GM12878 (cell line): ENCODE measurements at regions not wholly inside any gene's neighbourhood (a gene's known extent, or its start where the extent isn't known, plus 50 kb on each side); places are given as distances from the start of the nearest gene placed in this dataset.

ENCODE experiments used
- CEBPB ChIP-seq, 2 experiments: fragments of 150-350 bp in 1 of 2; IDR thresholded peaks; 2 replicates each; pipeline ENCODE4 v1.6.1; 2012 to 2014; ENCODE audit warnings: low read depth in 2 of 2, low read length in 2 of 2, borderline replicate concordance in 1 of 2, inconsistent platforms in 1 of 2
- HSF1 ChIP-seq: fragments of 150-350 bp; IDR thresholded peaks from 2 replicates; pipeline ENCODE4 v1.6.1; 2014; ENCODE audit warnings: mild to moderate bottlenecking, low read depth, low read length
- MXI1 ChIP-seq: fragments of 150-350 bp; IDR thresholded peaks from 2 replicates; pipeline ENCODE4 v1.6.1; 2011; ENCODE audit warnings: low read depth, mild to moderate bottlenecking, inconsistent platforms, low read length, improper control_type of control experiment
- SIN3A ChIP-seq: IDR thresholded peaks from 2 replicates; pipeline ENCODE4 v1.6.1; 2012; ENCODE audit warnings: low read depth, low read length, improper control_type of control experiment
- SIX5 ChIP-seq: IDR thresholded peaks from 2 replicates; pipeline ENCODE4 v1.6.1; 2011; ENCODE audit warnings: mild to moderate bottlenecking, low read depth, low read length, moderate library complexity; ENCODE audit not compliant: severe bottlenecking
- YY1 ChIP-seq: IDR thresholded peaks from 2 replicates; pipeline ENCODE4 v1.6.1; 2011; ENCODE audit warnings: low read depth, mild to moderate bottlenecking, low read length
- ZNF592 ChIP-seq: fragments of 450-650 bp; IDR thresholded peaks from 2 replicates; pipeline ENCODE4 v1.6.1; 2017; ENCODE audit warnings: mild to moderate bottlenecking, moderate library complexity
- TF ChIP-seq, protein P1 (sequence below): IDR thresholded peaks from 2 replicates; pipeline ENCODE4 v1.6.1; 2011; ENCODE audit warnings: borderline replicate concordance, low read depth, mild to moderate bottlenecking, moderate library complexity, low read length; ENCODE audit not compliant: insufficient read depth, poor library complexity, severe bottlenecking

- TF ChIP-seq ZNF592: no peak
- TF ChIP-seq, protein P1, sequence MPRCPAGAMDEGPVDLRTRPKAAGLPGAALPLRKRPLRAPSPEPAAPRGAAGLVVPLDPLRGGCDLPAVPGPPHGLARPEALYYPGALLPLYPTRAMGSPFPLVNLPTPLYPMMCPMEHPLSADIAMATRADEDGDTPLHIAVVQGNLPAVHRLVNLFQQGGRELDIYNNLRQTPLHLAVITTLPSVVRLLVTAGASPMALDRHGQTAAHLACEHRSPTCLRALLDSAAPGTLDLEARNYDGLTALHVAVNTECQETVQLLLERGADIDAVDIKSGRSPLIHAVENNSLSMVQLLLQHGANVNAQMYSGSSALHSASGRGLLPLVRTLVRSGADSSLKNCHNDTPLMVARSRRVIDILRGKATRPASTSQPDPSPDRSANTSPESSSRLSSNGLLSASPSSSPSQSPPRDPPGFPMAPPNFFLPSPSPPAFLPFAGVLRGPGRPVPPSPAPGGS: no peak
- TF ChIP-seq SIN3A: no peak
- no peak for TF ChIP-seq HSF1
- TF ChIP-seq CEBPB (IDR thresholded peaks at IDR 0.05; ENCODE audit: borderline replicate concordance in 1 of 2, low read depth in 2 of 2, low read length in 2 of 2): no peak
- no peak for TF ChIP-seq YY1
- TF ChIP-seq SIX5: no peak
- TF ChIP-seq MXI1: no peak
These were observed 678.7 kb downstream of the ARAP2 start (continued) for GRCh38 chr4:35565640-35566039.
